AML-193 (cell line): ENCODE measurements at regions not wholly inside any gene's neighbourhood (a gene's known extent, or its start where the extent isn't known, plus 50 kb on each side); places are given as distances from the start of the nearest gene placed in this dataset.
A peak's percentile ranks its signal among the peaks of the same experiment; 100 is the strongest.
"Not testable (repeated sequence)": the region's sequence is repeated elsewhere in the genome, so short reads cannot be mapped to it uniquely, and the experiment has no call there.

ENCODE experiments used
- DNase-seq, 2 experiments: peaks; one replicate each; lab custom pipeline; 2025; lab: John Stamatoyannopoulos, UW

DNA sequence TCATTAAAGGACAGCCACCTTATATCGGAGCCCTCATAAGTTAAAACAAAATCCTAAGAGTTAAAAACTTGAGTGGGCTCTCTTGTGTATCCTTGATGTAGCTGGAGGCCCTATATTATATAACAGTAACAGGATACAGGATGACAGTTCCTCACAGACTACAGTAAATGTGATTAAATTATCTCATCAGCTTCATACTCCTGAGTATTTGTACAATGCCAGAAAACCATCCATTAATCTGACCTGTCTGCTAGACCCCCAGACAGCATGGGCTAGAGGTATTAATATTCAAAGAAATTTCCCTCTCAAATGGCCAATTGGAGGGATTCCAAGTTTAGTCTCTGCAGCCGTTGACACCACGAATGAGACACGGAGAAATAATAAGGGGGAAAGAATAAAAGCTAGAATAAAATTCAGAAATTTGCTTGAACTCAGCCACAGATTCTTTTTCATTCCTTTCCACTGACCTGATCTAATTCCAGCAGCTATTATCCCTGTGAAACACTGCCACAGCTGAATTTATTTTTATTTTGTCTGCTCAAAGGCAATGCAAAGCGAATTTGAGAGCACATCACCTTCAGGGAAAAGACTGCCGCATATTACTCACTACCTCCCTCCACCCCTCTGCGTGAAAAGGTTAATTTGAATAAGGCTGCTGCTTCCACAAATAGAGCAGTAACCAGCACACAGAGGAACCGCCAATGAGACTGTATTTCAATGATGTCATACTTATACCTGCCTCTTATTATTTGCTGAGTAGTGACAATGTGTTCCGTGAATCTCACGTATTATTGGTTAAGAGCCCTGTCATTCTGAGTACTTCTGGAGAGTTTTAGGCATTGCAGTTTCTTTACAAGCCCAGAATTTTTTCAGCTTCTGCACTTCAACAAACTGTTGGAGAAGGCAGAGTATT is 155.9 kb upstream of the KLF12 start:
- no peak for DNase-seq

DNA sequence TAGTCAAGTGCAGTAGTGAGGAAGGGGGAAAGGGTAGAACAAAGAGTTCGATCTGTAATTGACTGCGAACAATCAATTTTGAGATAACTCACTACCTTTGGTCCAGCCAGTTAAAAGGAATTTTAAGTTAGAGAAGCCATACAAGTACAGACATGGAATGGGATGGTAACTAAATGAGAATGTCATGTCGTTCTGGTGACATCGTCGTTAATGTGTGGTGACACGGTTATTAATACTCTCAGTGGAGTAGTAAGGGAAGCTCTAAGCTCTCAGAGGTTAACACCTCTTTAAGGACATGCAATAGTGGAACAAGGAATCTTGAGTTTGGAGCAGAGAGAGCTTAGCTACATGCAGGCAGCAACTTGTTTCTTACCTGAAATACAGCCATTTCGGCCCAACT is 154.9 kb upstream of the KLF12 start:
- no peak for DNase-seq

DNA sequence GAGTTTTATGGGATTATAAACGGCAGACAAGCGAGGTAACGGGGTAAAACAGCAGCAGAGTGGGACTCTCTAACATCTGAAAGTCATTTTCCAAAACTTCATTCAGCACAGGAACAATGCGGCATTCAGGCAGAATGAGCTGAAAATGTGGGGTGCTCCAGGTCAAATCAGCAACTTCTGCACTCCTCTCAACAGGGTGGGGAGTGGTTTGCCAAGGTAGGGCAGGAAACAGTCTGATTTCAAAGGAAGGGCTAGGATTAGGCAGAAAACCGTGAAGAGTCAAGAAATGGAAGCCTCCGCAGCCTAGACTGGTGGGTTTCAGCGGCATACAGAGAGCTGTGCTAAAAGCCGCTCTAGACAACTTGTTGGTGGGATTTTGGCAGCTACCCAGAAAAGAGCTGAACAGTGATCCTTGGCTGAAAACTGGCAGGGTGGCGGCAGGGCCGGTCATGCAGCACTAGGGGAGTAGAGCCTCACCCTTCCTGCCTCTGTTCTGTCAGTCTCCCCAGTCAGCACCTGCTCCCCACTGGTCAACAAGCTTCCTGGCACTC is 154.2 kb upstream of the KLF12 start:
- no peak for DNase-seq

DNA sequence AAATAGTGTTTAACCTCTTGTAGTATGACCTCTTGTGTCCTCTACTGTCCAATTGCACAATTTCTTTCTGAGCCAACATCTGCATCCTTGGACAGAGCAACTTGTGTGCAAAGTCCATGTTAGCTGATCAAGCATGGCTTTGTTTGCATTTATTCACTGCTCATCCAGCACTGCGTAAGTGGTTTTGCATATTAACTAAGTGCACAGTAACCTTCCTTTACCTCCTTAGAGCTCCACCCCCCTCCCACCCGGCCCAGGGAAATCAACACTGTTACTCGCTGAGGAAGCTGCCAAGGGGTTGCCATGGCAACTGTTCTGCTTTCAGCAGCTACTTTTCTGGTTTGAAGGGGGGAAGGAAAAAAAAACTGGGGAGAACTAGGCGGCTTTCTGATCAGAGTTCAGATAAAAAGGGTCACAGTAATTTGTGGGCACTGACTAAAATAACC is 153.5 kb upstream of the KLF12 start:
- DNase-seq: peak in 1 of 2 experiments; percentile 4

DNA sequence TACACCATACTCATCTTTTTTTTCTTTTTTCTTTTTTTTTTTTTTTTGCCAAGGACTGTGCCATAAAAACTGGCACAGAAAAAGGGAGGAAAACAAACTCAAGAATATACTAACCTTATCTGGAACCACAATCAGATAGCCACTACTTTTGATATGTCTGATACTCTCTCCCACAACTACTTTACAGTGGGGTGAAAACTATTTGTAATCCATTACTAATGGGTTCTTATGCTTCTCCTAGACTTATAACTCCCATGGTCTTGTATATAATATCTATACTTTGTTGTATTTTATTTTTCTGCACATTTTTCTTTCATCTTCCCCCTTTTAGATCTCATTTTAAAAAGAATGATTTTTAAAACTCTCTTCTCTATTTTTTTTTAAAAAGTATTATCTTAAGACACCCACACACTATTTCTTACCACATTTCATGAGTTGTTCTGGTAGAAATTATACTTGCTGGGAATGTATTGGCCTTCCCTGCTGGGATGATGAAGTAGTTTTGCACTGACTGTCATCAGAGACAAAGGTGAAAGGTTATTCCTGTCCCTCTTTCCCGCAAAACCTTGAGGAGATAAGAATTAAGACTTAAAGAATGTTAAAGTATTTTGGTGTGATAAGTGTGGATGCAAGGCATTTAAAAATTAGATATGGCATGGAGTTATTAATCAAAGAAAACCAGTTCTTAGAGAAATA is 146.7 kb upstream of the KLF12 start:
- no peak for DNase-seq

DNA sequence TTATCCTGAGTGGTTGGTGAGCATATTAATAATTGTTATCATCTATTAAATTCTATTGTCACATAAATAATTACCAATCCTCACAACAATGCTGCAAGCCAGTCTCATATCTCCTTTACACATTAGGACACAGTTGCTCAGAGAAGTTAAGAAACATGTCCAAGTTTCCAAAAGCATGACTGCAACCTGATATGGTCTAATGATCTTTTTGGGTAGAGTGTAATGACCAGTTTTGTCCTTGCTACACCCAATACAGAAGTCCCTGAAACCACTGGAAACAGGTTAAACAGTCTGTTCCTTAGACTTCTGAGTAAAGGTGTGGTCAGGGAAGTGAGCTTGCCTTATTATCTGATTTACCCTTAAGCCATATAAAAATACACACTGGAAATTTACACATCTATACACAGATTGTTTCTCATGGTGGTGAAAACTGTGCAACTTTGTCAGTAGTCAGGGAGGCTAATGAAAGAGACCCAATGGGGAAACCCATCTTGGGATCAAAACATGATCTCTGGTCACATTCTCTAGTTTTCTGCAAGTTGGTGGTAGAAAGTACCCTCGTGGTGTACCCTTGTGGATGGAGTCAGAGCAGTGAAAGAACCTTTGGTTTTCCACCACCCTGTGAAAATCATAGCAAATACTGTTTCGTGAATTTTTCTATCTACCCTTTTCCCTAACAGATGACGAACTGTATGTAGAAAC is 146.0 kb upstream of the KLF12 start:
- no peak for DNase-seq

DNA sequence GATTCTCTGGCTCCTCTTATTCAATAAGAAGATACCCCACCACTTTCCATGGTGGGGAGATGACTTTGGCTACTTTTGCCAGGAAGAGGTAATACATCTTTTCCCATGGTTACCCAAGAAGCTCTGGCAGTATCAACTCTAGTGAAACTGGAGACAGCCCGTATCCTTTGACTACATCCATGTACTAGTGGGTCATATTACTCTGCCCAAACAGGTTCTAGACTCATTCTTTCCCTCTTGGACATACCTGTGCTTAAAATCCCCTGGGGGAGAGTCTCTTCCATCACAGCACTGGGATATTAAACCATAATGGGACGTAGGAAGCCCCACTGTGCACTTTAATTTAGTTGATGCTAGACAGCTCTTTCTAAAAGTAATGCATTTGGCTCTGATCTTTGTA is 144.7 kb upstream of the KLF12 start:
- DNase-seq: no peak

DNA sequence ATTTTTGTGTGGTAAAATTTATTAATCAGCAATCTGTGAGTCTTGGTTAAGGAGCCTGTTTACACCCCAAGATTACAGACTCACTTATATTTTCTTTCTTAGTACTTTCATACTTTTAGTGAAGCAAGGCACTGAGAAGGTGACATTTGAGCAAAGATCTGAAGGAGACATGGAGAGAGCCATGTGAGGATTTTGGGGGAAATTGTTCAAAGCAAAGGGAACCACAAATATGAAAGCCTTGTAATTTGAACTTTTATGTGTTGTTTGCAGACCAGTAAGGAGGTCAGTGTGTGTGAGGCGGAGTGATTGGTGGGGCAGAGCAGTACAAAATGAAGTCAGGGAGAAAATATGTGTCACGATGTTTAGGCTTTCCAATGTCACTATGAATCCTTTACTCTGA is 140.7 kb upstream of the KLF12 start:
- no peak for DNase-seq

DNA sequence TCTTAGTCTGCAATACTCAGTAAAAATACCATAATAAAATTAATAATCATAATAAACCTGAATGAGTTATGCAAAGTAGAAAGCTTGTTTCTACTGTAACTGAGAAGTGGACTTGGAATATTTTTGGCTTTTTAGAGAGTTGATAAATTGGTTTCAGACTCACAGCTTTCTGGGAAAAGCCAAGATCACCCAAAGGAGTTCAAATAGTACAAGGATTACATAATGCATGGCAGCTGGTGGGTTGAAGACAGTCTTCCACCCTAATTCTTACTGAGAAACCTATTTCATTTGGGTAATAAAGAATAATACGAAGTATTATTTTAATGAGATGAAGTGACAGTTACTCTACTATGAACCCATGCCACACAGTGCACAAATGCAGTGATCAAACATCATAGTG is 139.4 kb upstream of the KLF12 start:
- no peak for DNase-seq

DNA sequence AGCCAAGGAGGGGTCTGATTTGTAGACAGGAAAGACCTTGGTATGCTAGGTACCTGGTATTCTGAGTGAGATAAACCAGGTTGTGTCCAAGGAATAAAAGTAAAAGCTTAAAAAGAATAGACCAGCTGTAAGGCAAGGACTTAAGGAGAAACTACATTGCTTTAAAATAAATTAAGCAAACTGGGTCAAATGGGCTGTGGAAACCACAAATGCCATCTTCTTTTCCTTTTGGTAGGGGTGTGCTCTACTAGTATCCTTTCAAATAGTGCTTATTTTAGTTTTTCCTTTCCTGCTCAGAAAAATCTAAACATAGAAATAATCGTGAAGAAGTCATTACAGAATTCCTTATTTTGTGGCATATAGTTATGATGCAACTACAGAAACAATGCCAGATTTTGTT is 138.6 kb upstream of the KLF12 start:
- no peak for DNase-seq

DNA sequence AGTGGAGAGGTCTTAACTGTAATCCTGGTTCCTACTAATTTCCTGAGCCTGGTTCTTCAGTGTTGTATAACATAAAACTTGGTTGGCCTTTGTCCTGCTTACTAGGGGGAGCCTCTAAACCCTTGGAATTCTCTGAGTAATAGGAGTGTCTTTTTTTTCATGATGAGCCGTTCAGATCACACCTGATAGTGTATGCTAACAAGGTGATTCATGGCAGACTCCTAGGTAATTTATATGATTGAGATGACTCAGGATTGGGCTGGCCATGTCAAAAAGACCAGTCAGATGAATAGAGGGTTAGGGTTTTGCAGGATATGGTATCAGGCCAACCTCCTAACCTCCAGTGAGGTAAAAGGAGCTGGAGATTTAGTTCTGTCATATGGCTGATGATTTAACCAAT is 135.8 kb upstream of the KLF12 start:
- no peak for DNase-seq

DNA sequence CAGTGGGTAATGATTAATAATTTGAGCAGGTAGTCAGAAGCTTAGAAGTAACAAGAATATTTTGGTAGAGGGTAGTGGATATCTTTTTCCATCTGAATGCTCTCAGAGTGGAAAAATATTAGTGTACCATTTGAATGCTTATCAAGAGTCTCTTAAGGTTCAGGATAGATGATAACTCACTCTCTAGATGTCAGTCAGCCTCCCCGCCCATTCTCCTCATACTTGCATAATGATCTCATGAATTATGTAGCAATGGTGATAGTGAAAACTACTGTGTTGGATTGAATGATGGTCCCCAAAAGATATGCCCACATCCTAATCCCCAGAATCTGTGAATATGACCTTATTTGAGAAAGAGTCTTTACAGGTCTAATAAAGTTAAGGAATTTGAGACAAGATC is 132.7 kb upstream of the KLF12 start:
- DNase-seq: no peak

DNA sequence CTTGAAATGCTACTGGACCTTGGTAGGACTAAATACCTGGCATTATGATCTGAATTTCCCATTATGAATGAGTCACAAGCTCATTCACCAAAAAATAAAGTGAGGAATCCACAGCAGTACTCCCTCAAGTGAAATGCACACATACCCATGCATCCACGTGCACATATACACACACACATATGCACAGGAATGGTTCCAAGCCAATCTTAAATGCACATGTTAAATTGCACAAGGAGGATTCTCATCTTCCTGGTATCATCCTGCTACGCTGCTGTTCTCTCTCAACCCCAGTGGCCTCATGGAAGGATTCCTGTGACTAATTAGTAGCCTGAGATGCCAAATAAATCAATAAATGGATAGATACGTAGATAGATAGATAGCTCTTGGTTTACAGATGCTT is 132.1 kb upstream of the KLF12 start:
- no peak for DNase-seq

DNA sequence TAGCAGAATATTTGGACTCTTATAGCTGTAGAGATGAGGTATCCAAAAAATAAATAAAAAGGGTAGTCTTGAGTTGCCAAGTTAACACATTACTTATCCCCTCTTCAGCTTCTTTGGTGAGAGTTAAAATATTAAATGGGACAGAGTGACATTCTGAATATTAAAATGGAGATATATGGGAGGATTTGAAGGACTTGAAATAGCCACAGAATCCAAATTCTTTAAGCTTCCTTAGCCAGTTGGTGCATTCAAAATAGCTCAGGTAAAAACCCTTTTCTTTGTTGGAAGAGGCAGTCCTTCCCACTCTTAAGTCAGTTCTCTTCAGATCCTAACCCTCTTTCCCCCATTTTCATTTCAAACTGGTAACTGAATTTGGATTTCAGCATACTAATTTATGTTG is 130.1 kb upstream of the KLF12 start:
- no peak for DNase-seq

DNA sequence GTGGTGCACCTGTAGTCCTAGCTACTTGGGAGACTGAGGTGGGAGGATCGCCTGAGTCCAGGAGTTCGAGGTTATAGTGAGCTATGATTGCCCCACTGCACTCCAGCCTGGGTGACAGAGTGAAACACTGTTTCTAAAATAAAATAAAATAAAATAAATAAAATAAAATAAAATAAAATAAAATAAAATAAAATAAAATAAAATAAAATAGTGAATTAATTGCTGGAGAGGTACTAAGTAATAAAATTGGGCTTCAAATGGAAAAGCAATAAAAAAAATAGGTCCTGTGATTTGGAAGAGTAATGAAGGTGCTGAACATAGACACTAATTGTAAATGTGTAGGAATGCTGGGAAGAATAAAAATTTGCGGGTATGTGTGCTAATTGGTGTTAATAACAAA is 126.2 kb upstream of the KLF12 start:
- not testable (repeated sequence) for DNase-seq

DNA sequence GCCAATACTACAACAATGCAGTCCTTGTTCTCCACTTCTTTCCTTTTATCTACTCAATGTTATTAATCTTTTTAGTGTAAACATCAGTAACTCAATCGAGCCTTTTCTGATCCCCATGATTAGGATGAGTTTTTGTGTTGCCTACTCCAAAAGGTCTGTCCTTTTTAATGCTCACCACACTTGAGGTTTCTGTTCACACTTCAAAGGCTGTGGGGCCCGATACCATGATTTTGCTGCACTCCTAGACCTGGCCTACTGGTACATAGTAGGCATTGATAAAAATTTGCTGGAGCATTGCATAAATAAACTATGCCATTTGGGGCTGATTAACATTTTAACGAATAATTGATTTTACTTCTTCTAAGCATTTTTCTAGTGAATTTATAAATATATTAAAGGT is 125.4 kb upstream of the KLF12 start:
- no peak for DNase-seq

DNA sequence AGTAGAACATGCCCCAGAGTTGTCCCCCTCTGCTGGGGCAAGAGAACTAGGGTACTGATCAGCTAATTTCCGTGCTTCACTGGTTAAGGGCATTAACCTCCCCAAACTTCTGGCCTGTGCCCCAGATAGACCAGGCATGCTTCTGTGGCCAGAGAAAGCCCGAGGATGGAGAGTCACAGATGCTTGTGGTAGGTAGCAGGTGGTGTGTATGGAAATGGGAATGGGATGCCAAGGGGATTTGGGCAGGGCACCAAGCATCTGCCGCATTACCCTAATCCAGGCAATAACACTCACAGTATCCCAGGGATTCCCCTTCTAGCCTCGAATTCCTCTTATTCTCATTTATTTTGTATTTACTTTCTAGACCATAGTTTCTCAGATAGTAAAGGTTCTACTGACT is 124.8 kb upstream of the KLF12 start:
- DNase-seq: no peak

DNA sequence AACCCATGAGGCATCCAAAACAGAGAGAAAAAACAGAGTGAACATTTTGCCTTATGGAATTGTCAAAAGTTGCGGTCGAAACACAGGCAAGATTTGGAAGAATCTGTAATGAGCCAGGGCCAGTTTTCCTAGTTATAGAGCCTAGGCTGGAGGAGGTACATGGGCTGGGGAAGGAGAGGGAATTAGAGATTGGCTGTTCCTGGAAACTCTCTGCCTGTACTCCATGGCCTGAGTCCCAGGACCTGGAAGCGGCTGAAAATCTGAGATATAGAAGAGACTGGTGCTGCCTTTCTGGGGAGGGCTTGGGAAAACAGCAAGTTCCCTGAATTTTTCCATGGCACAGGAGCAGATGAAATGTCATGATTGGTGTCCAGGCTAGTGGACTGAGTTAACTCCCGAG is 122.8 kb upstream of the KLF12 start:
- no peak for DNase-seq

DNA sequence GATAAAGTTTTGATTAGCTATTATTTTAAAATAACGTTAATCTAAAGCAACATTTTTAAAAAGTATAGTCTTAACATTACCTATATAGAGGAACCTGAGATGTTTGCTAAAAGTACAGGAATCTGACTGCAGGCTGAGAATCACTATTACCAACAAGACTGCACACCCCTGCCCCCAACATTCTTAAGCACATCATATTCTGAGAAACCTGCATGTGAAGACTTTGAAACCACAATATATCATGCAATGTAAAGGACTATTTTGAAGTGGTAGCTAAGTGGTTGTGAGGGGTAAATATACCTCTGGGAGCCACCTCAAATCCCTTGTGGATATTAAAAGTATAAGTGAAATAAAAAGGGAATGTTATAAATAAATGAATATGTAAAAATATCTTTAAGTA is 119.0 kb upstream of the KLF12 start:
- no peak for DNase-seq

DNA sequence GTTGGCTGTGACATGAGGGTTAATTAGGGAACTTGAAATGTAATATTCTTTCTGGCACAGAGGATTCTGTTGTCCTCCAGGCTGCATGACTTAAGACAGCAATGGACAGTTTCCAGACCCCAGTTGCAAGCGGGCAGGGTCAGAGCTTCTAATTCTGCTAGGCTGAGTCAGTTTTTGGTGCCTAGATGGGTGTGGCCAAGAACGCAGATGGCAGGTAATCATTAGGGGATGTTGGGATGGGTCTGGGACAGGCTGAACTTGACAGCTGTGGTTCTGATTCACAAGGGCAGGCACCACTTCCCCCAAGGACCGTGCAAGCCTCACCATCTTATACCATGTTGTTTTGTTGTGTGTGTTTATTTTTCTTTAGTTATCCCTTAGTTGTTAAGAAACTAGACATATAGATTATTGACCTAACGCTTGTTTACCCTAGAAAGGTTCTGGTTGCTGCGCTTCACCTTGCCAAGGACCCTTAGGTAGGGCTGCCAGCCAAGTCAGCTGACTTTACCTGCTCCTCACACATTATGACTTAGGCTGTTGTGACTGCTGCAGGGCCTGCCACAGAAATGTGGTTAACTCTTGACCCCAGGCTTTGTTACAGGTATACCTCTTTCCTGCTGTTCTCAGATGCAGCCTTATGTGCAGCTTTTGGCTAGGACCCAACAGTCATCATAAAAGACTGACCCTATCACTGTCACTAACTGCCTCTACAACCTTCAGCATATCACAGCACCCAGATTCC is 117.7 kb upstream of the KLF12 start:
- no peak for DNase-seq

DNA sequence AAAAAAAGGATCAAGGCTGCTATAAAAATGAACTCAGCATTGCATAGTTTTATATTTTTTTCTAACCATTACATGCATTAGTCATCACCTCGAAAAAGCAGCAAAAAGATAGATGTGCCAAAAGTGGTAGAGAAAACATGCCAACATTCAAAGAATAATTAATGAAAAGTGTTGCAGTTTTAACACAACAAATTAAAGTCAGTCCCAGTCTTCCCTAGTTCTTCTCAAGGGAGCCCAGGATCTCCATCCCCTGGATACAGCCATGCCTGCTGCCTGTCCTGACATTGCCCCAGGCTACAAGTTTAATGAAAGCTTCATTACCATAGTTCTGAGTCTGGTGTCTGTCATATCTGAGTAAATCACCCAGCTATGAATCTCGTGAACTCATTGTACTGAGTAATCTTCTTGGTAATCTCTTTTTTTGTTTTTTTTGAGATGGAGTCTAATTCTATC is 116.6 kb upstream of the KLF12 start:
- no peak for DNase-seq

DNA sequence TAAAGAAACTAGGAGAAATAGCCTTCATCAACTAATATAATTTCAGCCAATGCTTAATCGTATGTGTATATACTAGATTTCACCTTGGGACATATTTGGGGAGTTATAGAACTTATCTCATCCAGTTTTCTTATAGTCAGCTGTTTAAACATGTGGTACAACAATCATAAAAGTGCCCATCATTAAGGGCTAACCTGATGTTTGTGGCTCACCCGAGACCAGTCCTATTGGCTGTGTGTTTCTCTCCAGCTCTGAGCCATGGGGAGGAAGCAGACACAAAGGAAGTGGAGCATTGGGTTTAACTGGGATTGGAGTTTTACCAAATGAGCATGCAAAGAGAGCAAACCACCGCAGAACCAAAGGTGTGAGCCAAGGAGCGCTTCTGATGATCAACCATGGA is 114.3 kb upstream of the KLF12 start:
- DNase-seq: no peak
